Neural progenitor cell (in vitro differentiated cells): ENCODE measurements at regions not wholly inside any gene's neighbourhood (a gene's known extent, or its start where the extent isn't known, plus 50 kb on each side); places are given as distances from the start of the nearest gene placed in this dataset.

Experiments
- DNase-seq: peaks from one replicate; pipeline ENCODE4 v3.0.0-alpha.2; 2016; ENCODE audit warnings: low spot score
- H2AFZ ChIP-seq: fragments of 200-600 bp; sonication (generic); replicated peaks from 2 replicates; pipeline ENCODE4 v1.6.1; 2016; ENCODE audit warnings: antibody characterized with exemption
- H3F3A ChIP-seq: fragments of 200-600 bp; sonication (generic); 2 replicates; pipeline ENCODE4 v1.6.1; 2016; ENCODE audit warnings: antibody characterized with exemption, low read depth
- H3K27ac ChIP-seq: fragments of 200-600 bp; sonication (generic); 2 replicates; pipeline ENCODE4 v1.5.1; 2016; ENCODE audit warnings: mild to moderate bottlenecking
- H3K27me3 ChIP-seq: fragments of 200-600 bp; sonication (generic); 2 replicates; pipeline ENCODE4 v1.6.1; 2016; ENCODE audit warnings: mild to moderate bottlenecking, moderate library complexity
- H3K36me3 ChIP-seq: fragments of 200-600 bp; sonication (generic); 2 replicates; pipeline ENCODE4 v1.5.1; 2016
- H3K4me1 ChIP-seq: fragments of 200-600 bp; sonication (generic); 2 replicates; pipeline ENCODE4 v1.6.1; 2016; ENCODE audit warnings: mixed run types
- H3K4me2 ChIP-seq: fragments of 200-600 bp; sonication (generic); 2 replicates; pipeline ENCODE4 v1.6.1; 2016
- H3K4me3 ChIP-seq: fragments of 200-600 bp; sonication (generic); 2 replicates; pipeline ENCODE4 v1.5.1; 2016
- H3K79me2 ChIP-seq: fragments of 200-600 bp; sonication (generic); 2 replicates; pipeline ENCODE4 v1.6.1; 2016; ENCODE audit warnings: low read depth
- H3K9ac ChIP-seq: fragments of 200-600 bp; sonication (generic); 2 replicates; pipeline ENCODE4 v1.6.1; 2016
- H3K9me3 ChIP-seq: fragments of 200-600 bp; sonication (generic); 2 replicates; pipeline ENCODE4 v1.5.1; 2016; ENCODE audit warnings: low read depth
- H4K20me1 ChIP-seq: fragments of 200-600 bp; sonication (generic); 2 replicates; pipeline ENCODE4 v1.6.1; 2016; ENCODE audit warnings: low read depth
- H3K27ac Mint-ChIP-seq: 3 replicates; pipeline ENCODE4 v1.8.0; 2021; ENCODE audit warnings: mixed read lengths
- H3K27me3 Mint-ChIP-seq: 2 replicates; pipeline ENCODE4 v1.8.0; 2022; ENCODE audit warnings: low read depth, mild to moderate bottlenecking, inconsistent platforms, moderate library complexity, mixed read lengths; ENCODE audit not compliant: insufficient read depth
- H3K36me3 Mint-ChIP-seq: 3 replicates; pipeline ENCODE4 v1.8.0; 2021; ENCODE audit warnings: mixed read lengths
- H3K4me1 Mint-ChIP-seq: 3 replicates; pipeline ENCODE4 v1.8.0; 2021; ENCODE audit warnings: mixed read lengths
- H3K4me3 Mint-ChIP-seq: 3 replicates; pipeline ENCODE4 v1.8.0; 2021; ENCODE audit warnings: mild to moderate bottlenecking, moderate library complexity, mixed read lengths
- H3K9me3 Mint-ChIP-seq: 3 replicates; pipeline ENCODE4 v1.8.0; 2020; ENCODE audit warnings: mixed read lengths
- CTCF ChIP-seq: fragments of 200-600 bp; sonication (generic); IDR thresholded peaks from 2 replicates; pipeline ENCODE4 v1.5.1; 2017; ENCODE audit warnings: antibody characterized with exemption, mild to moderate bottlenecking
- EZH2 ChIP-seq: fragments of 200-600 bp; sonication (generic); IDR thresholded peaks from 2 replicates; pipeline ENCODE4 v1.6.1; 2017; ENCODE audit warnings: antibody characterized with exemption, mild to moderate bottlenecking, moderate library complexity
- EZH2phosphoT487 ChIP-seq: fragments of 200-600 bp; sonication (generic); IDR thresholded peaks from 2 replicates; pipeline ENCODE4 v1.6.1; 2017; ENCODE audit warnings: antibody characterized with exemption

- Histone ChIP-seq H3K4me1 (peaks cover 4% of the 10 kb centered on the region), H3K4me2 (no peak overlapping the region), H3K9ac (no peak overlapping the region), H2AFZ (no peak overlapping the region), H3K27me3 (no peaks in the 10 kb centered on the region), H4K20me1 (no peaks in the 10 kb centered on the region), H3K79me2 (no peaks in the 10 kb centered on the region), H3F3A (no peaks in the 10 kb centered on the region), H3K9me3 (no peaks in the 10 kb centered on the region), H3K36me3 (no peaks in the 10 kb centered on the region), H3K4me3 (no peak overlapping the region), H3K27ac (no peak overlapping the region)
- Mint-ChIP-seq H3K4me3 (no peak overlapping the region), H3K27ac (no peak overlapping the region), H3K36me3 (no peaks in the 10 kb centered on the region), H3K9me3 (no peaks in the 10 kb centered on the region), H3K4me1 (peaks cover 32% of the 10 kb centered on the region), H3K27me3 (peaks cover 2% of the 10 kb centered on the region)
- TF ChIP-seq EZH2 (no peak), EZH2phosphoT487 (no peak), CTCF (no peak)
- no peak for DNase-seq
These were observed 243.3 kb upstream of the CRY1 start for GRCh38 chr12:107336695-107337094.

- DNase-seq: no peak
- no peaks in the 10 kb centered on the region for H3K79me2 ChIP-seq
- H3K4me3 Mint-ChIP-seq: no peak overlapping the region
- no peak overlapping the region for H3K27ac Mint-ChIP-seq
- TF ChIP-seq EZH2 (no peak), EZH2phosphoT487 (no peak), CTCF (no peak)
- no peaks in the 10 kb centered on the region for H3K27me3 ChIP-seq
- no peaks in the 10 kb centered on the region for H3K9me3 Mint-ChIP-seq
- H3K9me3 ChIP-seq: no peaks in the 10 kb centered on the region
- no peaks in the 10 kb centered on the region for H3K4me1 ChIP-seq
- peaks cover 4% of the 10 kb centered on the region for H3K27me3 Mint-ChIP-seq
- H3F3A ChIP-seq: no peaks in the 10 kb centered on the region
- H3K36me3 Mint-ChIP-seq: peaks cover 2% of the 10 kb centered on the region
- no peak overlapping the region for H2AFZ ChIP-seq
- H3K4me2 ChIP-seq: no peak overlapping the region
- H3K27ac ChIP-seq: no peak overlapping the region
- H3K4me1 Mint-ChIP-seq: peaks cover 24% of the 10 kb centered on the region
- no peaks in the 10 kb centered on the region for H3K36me3 ChIP-seq
- no peaks in the 10 kb centered on the region for H4K20me1 ChIP-seq
- no peak overlapping the region for H3K4me3 ChIP-seq
- H3K9ac ChIP-seq: no peak overlapping the region
These were observed 244.2 kb upstream of the CRY1 start for GRCh38 chr12:107337346-107338095.

- Histone ChIP-seq H3F3A (no peaks in the 10 kb centered on the region), H3K36me3 (no peaks in the 10 kb centered on the region), H3K9ac (no peak overlapping the region), H3K27ac (no peak overlapping the region), H3K9me3 (no peaks in the 10 kb centered on the region), H3K4me3 (no peak overlapping the region), H3K4me1 (no peaks in the 10 kb centered on the region), H2AFZ (no peak overlapping the region), H3K79me2 (no peaks in the 10 kb centered on the region), H3K4me2 (no peak overlapping the region), H4K20me1 (no peaks in the 10 kb centered on the region), H3K27me3 (no peaks in the 10 kb centered on the region)
- Mint-ChIP-seq H3K9me3 (no peaks in the 10 kb centered on the region), H3K4me3 (no peak overlapping the region), H3K27me3 (peaks cover 6% of the 10 kb centered on the region), H3K4me1 (peaks cover 15% of the 10 kb centered on the region), H3K27ac (no peak overlapping the region), H3K36me3 (peaks cover 2% of the 10 kb centered on the region)
- TF ChIP-seq CTCF: no peak
- no peak for TF ChIP-seq EZH2
- TF ChIP-seq EZH2phosphoT487: no peak
- no peak for DNase-seq
These were observed 246.1 kb upstream of the CRY1 start for GRCh38 chr12:107339487-107339886.
